ENCODE measurements at regions not wholly inside any gene's neighbourhood (a gene's known extent, or its start where the extent isn't known, plus 50 kb on each side); places are given as distances from the start of the nearest gene placed in this dataset.

DNA sequence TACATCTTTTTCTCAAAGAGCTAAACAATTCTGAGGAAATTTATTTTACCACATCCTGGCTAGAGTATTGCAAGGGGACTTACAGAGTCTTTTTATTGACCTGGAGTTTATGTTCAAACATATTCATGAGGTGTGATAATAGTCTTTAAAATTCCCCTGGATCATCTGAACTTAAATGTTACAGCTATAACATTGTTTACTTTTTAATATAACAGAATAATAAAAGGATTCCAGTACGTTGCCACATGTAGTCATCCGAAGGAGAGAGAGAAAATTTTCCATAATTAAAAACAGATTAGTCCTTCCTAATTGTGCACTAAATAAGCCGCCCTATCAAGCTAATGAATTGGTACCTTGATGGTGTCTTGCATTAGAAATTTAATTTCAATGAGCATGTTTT lies 765.4 kb upstream of the MAP3K7 start:
- Histone ChIP-seq H3K4me1 (ENCODE audit: control insufficient read depth in 1 of 2, low read depth in 2 of 2) (no peaks in the 10 kb centered on the region), H3K4me3 (no peak overlapping the region), H3K36me3 (no peaks in the 10 kb centered on the region), H3K27me3 (replicated peaks; ENCODE audit: insufficient read depth) (no peaks in the 10 kb centered on the region), H3K9me3 (no peaks in the 10 kb centered on the region), H3K27ac (no peak overlapping the region)
- DNase-seq (ENCODE audit: low spot score) (no peak), ATAC-seq (ENCODE audit: insufficient number of reproducible peaks, low FRiP score, low read depth) (no peak)
- no peak for TF ChIP-seq CTCF (IDR thresholded peaks at IDR 0.05)

DNA sequence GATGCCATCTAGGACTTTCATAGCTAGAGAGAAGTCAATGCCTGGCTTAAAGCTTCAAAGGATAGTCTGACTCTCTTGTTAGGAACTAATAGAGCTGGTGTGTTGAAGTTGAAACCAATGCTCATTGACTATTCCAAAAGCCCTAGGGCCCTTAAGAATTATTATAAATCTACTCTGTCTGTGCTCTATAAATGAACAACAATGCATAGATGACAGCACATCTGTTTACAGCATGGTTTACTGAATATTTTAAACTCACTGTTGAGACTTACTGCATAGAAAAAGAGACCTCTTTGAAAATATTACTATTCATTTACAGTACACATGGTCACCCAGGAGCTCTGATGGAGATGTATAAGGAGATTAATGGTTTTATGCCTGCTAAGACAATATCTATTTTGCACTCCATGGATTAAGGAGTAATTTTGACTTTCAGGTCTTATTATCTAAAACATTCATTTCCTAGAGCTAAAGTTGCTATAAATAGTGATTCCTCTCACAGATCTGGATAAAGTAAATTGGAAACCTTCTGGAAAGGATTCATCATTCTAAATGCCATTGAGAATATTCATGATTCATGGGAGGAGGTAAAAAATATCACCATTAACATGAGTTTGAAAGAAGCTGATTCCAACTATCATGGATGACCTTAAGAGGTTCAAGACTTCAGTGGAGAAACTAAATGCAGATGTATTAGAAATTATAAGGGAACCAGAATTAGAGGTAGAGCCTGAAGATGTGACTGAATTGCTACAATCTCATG lies 763.5 kb upstream of the MAP3K7 start:
- H3K27me3 ChIP-seq (replicated peaks; ENCODE audit: insufficient read depth): no peaks in the 10 kb centered on the region
- no peak overlapping the region for H3K27ac ChIP-seq
- no peaks in the 10 kb centered on the region for H3K4me1 ChIP-seq (ENCODE audit: control insufficient read depth in 1 of 2, low read depth in 2 of 2)
- no peaks in the 10 kb centered on the region for H3K9me3 ChIP-seq
- no peak for TF ChIP-seq CTCF (IDR thresholded peaks at IDR 0.05)
- H3K4me3 ChIP-seq: no peak overlapping the region
- DNase-seq (ENCODE audit: low spot score) (no peak), ATAC-seq (ENCODE audit: insufficient number of reproducible peaks, low FRiP score, low read depth) (no peak)
- no peaks in the 10 kb centered on the region for H3K36me3 ChIP-seq

DNA sequence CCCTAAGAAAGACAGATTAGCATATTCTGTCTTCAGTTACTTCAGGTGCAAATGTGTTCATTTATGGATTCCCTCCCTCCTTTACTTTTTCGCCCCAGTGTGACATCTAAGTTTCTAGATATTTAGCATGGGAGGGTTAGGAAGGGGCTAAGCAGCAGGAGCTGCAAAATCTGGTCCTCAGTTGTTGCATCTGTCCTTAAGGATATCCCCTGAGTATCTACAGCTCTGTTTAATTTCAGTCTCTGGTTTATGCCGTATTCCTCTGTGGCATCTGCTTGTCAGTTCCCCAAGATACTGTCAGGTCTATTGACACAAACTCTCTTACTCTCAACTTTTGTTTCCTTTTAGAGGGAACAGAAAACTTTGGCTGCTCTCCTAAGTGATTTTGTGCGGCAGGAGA lies 754.6 kb upstream of the MAP3K7 start:
- Histone ChIP-seq H3K9me3 (no peaks in the 10 kb centered on the region), H3K27ac (no peak overlapping the region), H3K4me3 (no peak overlapping the region), H3K36me3 (no peaks in the 10 kb centered on the region), H3K27me3 (replicated peaks; ENCODE audit: insufficient read depth) (no peaks in the 10 kb centered on the region), H3K4me1 (ENCODE audit: control insufficient read depth in 1 of 2, low read depth in 2 of 2) (no peaks in the 10 kb centered on the region)
- TF ChIP-seq CTCF (IDR thresholded peaks at IDR 0.05): no peak
- DNase-seq (ENCODE audit: low spot score) (no peak), ATAC-seq (ENCODE audit: insufficient number of reproducible peaks, low FRiP score, low read depth) (no peak)

DNA sequence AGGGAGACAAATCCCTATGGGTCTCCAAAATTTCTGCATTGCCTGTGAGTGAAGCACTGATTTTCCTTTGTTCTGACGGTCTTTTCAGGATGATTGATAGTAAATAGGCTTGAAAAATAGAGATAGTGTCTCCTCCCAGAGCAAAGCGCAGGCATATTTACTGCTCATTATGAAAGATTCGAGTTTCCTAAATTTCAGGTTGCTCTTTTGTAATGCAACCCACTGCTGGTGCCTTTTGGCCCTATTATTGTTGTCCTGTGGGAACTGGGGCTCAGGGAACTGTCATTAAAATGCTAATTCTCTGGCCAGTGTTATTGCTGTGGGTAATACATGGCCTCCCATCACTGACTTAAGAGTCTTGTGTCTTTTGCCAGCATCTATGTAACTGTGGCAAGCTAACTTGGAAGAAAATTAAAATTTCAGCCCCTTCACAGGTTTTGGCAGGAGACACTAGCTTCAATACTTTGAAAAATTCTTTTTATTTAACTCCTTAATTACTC lies 754.1 kb upstream of the MAP3K7 start:
- DNase-seq (ENCODE audit: low spot score) (no peak), ATAC-seq (ENCODE audit: insufficient number of reproducible peaks, low FRiP score, low read depth) (no peak)
- Histone ChIP-seq H3K4me3 (no peak overlapping the region), H3K9me3 (no peaks in the 10 kb centered on the region), H3K27ac (no peak overlapping the region), H3K27me3 (replicated peaks; ENCODE audit: insufficient read depth) (no peaks in the 10 kb centered on the region), H3K4me1 (ENCODE audit: control insufficient read depth in 1 of 2, low read depth in 2 of 2) (no peaks in the 10 kb centered on the region), H3K36me3 (no peaks in the 10 kb centered on the region)
- no peak for TF ChIP-seq CTCF (IDR thresholded peaks at IDR 0.05)

GRCh38 chr6:91337967-91338366 lies 751.1 kb upstream of the MAP3K7 start:
- no peak overlapping the region for H3K4me3 ChIP-seq
- H3K27ac ChIP-seq: no peak overlapping the region
- no peaks in the 10 kb centered on the region for H3K36me3 ChIP-seq
- no peaks in the 10 kb centered on the region for H3K9me3 ChIP-seq
- no peaks in the 10 kb centered on the region for H3K27me3 ChIP-seq (replicated peaks; ENCODE audit: insufficient read depth)
- no peaks in the 10 kb centered on the region for H3K4me1 ChIP-seq (ENCODE audit: control insufficient read depth in 1 of 2, low read depth in 2 of 2)
- ATAC-seq (ENCODE audit: insufficient number of reproducible peaks, low FRiP score, low read depth): no peak
- DNase-seq (ENCODE audit: low spot score): no peak
- TF ChIP-seq CTCF (IDR thresholded peaks at IDR 0.05): peak; percentile 27

All from thoracic aorta (tissue), 2 donors.